ENCODE measurements at regions not wholly inside any gene's neighbourhood (a gene's known extent, or its start where the extent isn't known, plus 50 kb on each side); places are given as distances from the start of the nearest gene placed in this dataset.

DNA sequence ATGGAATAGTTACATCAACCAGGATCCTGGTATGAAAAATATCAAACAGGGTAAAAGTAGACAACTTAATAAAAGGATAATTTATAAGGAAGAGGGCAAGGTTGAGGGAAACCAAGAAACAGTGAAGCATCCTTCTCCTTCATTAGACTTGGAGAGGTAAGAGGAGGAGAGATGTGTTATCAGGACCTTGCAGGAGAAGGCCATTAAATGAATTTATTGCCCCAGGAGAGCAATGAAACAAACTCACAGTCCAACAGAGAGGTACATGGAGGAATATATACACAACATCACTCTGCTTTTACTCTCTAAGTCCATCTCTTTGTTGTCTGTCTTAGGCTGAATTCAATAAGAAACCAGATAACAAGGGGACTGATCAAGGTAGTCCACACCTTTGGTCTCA, 966.2 kb downstream of the SORCS1 start:
- Histone ChIP-seq H3K27me3 (ENCODE audit: low read depth, low read length) (no peaks in the 10 kb centered on the region), H3K4me2 (ENCODE audit: low read length) (no peak overlapping the region)
- TF ChIP-seq EZH2phosphoT487 (IDR thresholded peaks at IDR 0.05; ENCODE audit: low read depth), result no peak

DNA sequence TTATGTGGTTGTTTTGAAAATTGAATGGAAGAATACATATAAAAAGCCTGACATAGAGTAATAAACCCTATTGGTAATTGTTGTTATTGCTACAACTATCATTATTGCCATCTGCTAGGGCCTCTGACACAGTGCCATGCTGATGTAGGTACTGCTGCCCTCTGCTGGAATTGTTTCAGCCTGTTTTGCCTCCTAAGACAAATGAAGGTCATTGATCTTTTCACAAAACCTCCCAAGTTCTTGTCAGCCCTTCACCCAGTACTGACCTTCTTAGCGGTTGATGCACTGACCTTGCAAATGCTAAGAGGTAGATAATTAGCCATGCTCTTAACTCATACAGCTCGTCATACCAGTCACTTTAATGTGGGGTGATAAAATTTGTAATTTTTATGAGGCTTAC, 975.2 kb downstream of the SORCS1 start:
- Histone ChIP-seq H3K27me3 (ENCODE audit: low read depth, low read length) (no peaks in the 10 kb centered on the region), H3K79me2 (ENCODE audit: low read length) (no peaks in the 10 kb centered on the region), H3K36me3 (replicated peaks; ENCODE audit: low read depth, low read length) (no peaks in the 10 kb centered on the region), H4K20me1 (ENCODE audit: insufficient read depth, low read length) (no peaks in the 10 kb centered on the region), H3K9ac (ENCODE audit: low read length) (no peak overlapping the region), H3K27ac (ENCODE audit: low read length) (no peak overlapping the region), H3K4me1 (ENCODE audit: low read length) (no peaks in the 10 kb centered on the region), H3K4me2 (ENCODE audit: low read length) (no peak overlapping the region), H2AFZ (ENCODE audit: low read depth, low read length) (no peak overlapping the region), H3K9me3 (ENCODE audit: insufficient read depth, low read length) (no peaks in the 10 kb centered on the region), H3K4me3 (ENCODE audit: low read length) (no peak overlapping the region)
- TF ChIP-seq EZH2phosphoT487 (IDR thresholded peaks at IDR 0.05; ENCODE audit: low read depth), result no peak
- TF ChIP-seq, protein P1, sequence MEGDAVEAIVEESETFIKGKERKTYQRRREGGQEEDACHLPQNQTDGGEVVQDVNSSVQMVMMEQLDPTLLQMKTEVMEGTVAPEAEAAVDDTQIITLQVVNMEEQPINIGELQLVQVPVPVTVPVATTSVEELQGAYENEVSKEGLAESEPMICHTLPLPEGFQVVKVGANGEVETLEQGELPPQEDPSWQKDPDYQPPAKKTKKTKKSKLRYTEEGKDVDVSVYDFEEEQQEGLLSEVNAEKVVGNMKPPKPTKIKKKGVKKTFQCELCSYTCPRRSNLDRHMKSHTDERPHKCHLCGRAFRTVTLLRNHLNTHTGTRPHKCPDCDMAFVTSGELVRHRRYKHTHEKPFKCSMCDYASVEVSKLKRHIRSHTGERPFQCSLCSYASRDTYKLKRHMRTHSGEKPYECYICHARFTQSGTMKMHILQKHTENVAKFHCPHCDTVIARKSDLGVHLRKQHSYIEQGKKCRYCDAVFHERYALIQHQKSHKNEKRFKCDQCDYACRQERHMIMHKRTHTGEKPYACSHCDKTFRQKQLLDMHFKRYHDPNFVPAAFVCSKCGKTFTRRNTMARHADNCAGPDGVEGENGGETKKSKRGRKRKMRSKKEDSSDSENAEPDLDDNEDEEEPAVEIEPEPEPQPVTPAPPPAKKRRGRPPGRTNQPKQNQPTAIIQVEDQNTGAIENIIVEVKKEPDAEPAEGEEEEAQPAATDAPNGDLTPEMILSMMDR (IDR thresholded peaks at IDR 0.05; ENCODE audit: low read depth, low read length), result peak; percentile 51

More for the DNA sequence above, 966.2 kb downstream of the SORCS1 start:
- Histone ChIP-seq H3K4me1 (ENCODE audit: low read length) (no peaks in the 10 kb centered on the region), H3K27ac (ENCODE audit: low read length) (no peak overlapping the region), H3K36me3 (replicated peaks; ENCODE audit: low read depth, low read length) (no peaks in the 10 kb centered on the region), H3K79me2 (ENCODE audit: low read length) (no peaks in the 10 kb centered on the region), H3K9ac (ENCODE audit: low read length) (no peak overlapping the region), H2AFZ (ENCODE audit: low read depth, low read length) (no peak overlapping the region), H3K9me3 (ENCODE audit: insufficient read depth, low read length) (no peaks in the 10 kb centered on the region), H4K20me1 (ENCODE audit: insufficient read depth, low read length) (no peaks in the 10 kb centered on the region), H3K4me3 (ENCODE audit: low read length) (no peak overlapping the region)

DNA sequence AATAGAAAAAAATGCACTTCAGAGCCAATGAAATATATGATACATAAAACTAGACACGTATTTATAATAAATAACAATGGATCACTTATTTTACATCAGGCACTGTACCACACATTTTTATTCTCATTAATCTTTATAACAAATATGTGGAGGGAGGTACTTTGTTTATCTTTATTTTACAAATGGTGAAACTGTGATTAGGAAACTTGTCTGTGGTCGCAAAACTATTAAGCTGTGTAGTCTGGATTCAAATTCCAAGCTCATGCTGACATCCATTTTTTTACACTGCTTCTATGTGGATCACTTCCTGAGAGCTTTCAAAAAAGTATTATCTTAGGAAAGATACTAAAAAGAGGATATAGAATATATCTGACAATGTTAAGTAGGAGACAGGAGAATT, 978.6 kb downstream of the SORCS1 start:
- TF ChIP-seq, protein P1 (IDR thresholded peaks at IDR 0.05; ENCODE audit: low read depth, low read length), result no peak
- TF ChIP-seq EZH2phosphoT487 (IDR thresholded peaks at IDR 0.05; ENCODE audit: low read depth), result no peak
- Histone ChIP-seq H2AFZ (ENCODE audit: low read depth, low read length) (no peak overlapping the region), H3K4me3 (ENCODE audit: low read length) (no peak overlapping the region), H3K9ac (ENCODE audit: low read length) (no peak overlapping the region), H3K27me3 (ENCODE audit: low read depth, low read length) (no peaks in the 10 kb centered on the region), H3K4me2 (ENCODE audit: low read length) (no peak overlapping the region), H3K4me1 (ENCODE audit: low read length) (no peaks in the 10 kb centered on the region), H3K79me2 (ENCODE audit: low read length) (no peaks in the 10 kb centered on the region), H4K20me1 (ENCODE audit: insufficient read depth, low read length) (no peaks in the 10 kb centered on the region), H3K9me3 (ENCODE audit: insufficient read depth, low read length) (no peaks in the 10 kb centered on the region), H3K36me3 (replicated peaks; ENCODE audit: low read depth, low read length) (no peaks in the 10 kb centered on the region), H3K27ac (ENCODE audit: low read length) (no peak overlapping the region)

DNA sequence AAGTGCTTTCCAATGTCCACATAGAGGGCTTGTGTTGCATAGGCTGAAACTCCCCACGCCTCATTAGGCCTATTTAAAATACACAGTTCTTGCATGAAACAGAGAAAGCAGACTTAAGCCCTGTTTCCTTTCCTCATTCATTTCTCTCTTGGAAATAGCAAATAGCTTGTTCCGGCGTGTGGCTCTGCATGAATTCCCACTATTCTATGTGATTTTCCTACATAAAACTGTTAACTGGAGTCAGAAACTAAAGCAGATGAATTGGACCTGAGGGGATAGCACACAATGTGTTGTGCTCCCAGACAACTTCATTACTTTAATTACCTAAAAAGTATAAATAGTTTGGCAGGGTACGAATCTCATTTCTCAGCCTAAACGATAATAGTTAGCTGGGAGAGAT, 981.5 kb downstream of the SORCS1 start:
- Histone ChIP-seq H3K4me1 (ENCODE audit: low read length) (no peaks in the 10 kb centered on the region), H3K27ac (ENCODE audit: low read length) (no peak overlapping the region), H3K9ac (ENCODE audit: low read length) (no peak overlapping the region), H4K20me1 (ENCODE audit: insufficient read depth, low read length) (no peaks in the 10 kb centered on the region), H3K27me3 (ENCODE audit: low read depth, low read length) (no peaks in the 10 kb centered on the region), H3K9me3 (ENCODE audit: insufficient read depth, low read length) (no peaks in the 10 kb centered on the region), H3K79me2 (ENCODE audit: low read length) (no peaks in the 10 kb centered on the region), H2AFZ (ENCODE audit: low read depth, low read length) (no peak overlapping the region), H3K36me3 (replicated peaks; ENCODE audit: low read depth, low read length) (no peaks in the 10 kb centered on the region), H3K4me2 (ENCODE audit: low read length) (no peak overlapping the region), H3K4me3 (ENCODE audit: low read length) (no peak overlapping the region)
- TF ChIP-seq, protein P1 (IDR thresholded peaks at IDR 0.05; ENCODE audit: low read depth, low read length), result no peak
- no peak for TF ChIP-seq EZH2phosphoT487 (IDR thresholded peaks at IDR 0.05; ENCODE audit: low read depth)

DNA sequence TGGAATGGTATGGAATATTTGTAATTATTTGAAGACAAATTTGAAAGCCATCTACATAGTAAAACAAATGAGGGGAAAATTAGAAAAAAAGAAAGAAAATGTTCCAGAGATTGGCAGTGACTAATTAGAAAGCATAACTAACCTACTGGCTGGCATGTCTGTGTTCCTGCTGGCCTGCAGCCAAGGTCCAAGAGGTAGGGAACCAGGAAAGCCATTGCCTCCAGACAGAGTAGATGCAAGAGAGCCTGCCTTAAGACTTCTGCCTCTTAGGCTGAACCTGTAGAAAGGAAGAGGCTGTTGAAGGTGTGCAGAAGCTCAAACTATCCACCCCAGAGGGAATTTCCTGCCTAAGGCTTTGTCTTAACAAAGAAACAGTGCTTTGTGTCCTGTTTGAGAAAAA, 982.0 kb downstream of the SORCS1 start:
- Histone ChIP-seq H3K4me1 (ENCODE audit: low read length) (no peaks in the 10 kb centered on the region), H3K36me3 (replicated peaks; ENCODE audit: low read depth, low read length) (no peaks in the 10 kb centered on the region), H3K4me3 (ENCODE audit: low read length) (no peak overlapping the region), H3K9ac (ENCODE audit: low read length) (no peak overlapping the region), H3K4me2 (ENCODE audit: low read length) (no peak overlapping the region), H3K27me3 (ENCODE audit: low read depth, low read length) (no peaks in the 10 kb centered on the region), H3K9me3 (ENCODE audit: insufficient read depth, low read length) (no peaks in the 10 kb centered on the region), H3K27ac (ENCODE audit: low read length) (no peak overlapping the region), H4K20me1 (ENCODE audit: insufficient read depth, low read length) (no peaks in the 10 kb centered on the region), H2AFZ (ENCODE audit: low read depth, low read length) (no peak overlapping the region), H3K79me2 (ENCODE audit: low read length) (no peaks in the 10 kb centered on the region)
- TF ChIP-seq EZH2phosphoT487 (IDR thresholded peaks at IDR 0.05; ENCODE audit: low read depth), result no peak
- TF ChIP-seq, protein P1 (IDR thresholded peaks at IDR 0.05; ENCODE audit: low read depth, low read length), result no peak

Data from OCI-LY3 (cell line).